NCI-H748 (cell line): ENCODE measurements at regions not wholly inside any gene's neighbourhood (a gene's known extent, or its start where the extent isn't known, plus 50 kb on each side); places are given as distances from the start of the nearest gene placed in this dataset.
"Not testable (repeated sequence)": the region's sequence is repeated elsewhere in the genome, so short reads cannot be mapped to it uniquely, and the experiment has no call there.

ENCODE experiments used
- DNase-seq: peaks from one replicate; lab custom pipeline; 2025; ENCODE audit not compliant: unreplicated experiment; lab: John Stamatoyannopoulos, UW

- DNase-seq, result no peak
Measured at GRCh38 chr20:47982574-47983360, 197.5 kb upstream of the SULF2 start.

- peak; percentile 31 for DNase-seq
Measured at GRCh38 chr20:47981222-47981621, 195.9 kb upstream of the SULF2 start.

GRCh38 chr20:47980336-47981177 is 195.3 kb upstream of the SULF2 start:
- no peak for DNase-seq

GRCh38 chr20:47979361-47980095 is 194.2 kb upstream of the SULF2 start:
- not testable (repeated sequence) for DNase-seq

DNA sequence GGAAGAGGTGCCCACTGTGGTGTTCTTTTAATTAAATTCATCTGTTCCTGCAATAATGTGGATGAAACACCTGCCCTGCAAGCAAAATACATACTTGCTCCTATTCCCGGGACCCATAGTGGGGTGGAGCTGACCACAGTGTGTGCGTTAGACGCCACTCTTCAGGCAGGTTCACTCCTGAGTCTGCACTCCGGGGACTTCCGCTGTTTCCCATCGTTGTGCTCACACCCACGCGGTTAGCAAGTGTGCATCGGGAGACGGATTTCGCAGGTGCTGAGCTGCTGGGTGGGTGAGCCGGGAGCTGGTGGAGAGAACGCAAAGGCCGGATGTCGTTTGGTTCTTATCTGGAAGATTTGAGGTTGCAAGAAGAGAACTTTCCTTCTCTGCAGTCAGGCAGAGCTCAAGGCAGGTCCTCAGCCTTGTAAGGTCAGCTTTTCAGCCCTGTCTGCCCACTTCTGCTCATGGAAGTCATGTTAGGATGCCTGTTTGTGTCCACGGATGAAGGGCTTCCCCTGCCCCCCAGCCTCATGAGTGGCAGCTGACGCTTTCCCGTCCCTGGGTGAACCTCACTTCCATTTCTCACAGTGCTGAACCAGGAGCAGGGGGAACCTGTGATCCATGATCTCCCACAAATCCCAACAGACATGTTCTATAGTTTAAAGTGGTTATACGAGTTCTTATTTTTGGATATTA is 193.3 kb upstream of the SULF2 start:
- not testable (repeated sequence) for DNase-seq

GRCh38 chr20:47977789-47978252 is 192.5 kb upstream of the SULF2 start:
- DNase-seq, result peak; percentile 31

- peak; percentile 79 for DNase-seq
Measured at GRCh38 chr20:47977017-47977788, 191.9 kb upstream of the SULF2 start.

DNA sequence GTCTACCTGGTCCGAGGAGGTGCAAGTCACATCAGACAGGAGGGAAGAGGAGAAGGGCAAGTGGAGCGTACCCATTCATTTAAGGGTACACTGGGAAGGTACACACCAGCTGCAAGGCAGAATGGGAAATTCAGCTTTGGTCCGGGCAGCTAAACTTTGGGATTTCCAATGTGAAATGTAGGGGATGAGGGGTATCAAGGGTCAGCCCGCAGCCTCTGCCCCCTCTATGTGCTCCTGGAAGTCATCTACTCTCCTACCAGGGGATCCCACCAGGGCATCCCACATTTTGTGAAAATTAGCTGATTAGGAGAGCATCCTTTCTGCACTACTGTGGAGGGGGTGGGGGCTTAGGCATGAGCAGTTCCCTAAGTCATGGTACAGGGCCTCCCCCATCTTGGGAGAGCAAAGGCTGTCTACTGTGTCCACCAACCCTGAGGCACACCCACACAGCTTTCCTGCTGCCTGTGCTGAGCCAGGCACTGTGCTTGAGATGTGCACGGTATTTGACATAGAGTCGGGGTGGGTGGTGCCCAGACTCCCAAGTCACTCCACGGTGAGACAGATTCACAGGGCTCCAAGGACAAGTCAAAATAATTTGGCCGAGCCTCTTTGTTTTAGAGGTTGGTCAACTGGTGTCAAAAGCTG is 189.1 kb upstream of the SULF2 start:
- no peak for DNase-seq

- no peak for DNase-seq
Measured at GRCh38 chr20:47973519-47974233, 188.4 kb upstream of the SULF2 start.

DNA sequence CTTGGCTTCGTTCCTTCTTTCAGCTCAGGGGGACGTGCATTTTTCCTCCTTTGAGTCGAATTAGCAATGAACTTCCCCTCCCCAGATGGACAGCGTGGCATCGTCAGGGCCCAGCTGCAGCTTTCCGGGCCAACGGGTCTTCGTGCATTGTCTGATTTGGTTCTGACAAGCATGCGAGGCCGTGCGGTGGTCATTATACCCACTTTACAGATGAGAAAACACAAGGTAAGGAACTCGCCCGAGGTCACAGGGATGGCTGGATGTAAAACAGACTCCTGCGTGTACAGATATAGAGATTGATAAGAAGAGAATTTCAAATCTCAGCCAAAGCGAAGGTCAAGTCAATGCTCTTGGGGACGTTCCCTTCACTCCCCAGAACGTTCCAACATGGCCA is 187.6 kb upstream of the SULF2 start:
- DNase-seq, result no peak

DNA sequence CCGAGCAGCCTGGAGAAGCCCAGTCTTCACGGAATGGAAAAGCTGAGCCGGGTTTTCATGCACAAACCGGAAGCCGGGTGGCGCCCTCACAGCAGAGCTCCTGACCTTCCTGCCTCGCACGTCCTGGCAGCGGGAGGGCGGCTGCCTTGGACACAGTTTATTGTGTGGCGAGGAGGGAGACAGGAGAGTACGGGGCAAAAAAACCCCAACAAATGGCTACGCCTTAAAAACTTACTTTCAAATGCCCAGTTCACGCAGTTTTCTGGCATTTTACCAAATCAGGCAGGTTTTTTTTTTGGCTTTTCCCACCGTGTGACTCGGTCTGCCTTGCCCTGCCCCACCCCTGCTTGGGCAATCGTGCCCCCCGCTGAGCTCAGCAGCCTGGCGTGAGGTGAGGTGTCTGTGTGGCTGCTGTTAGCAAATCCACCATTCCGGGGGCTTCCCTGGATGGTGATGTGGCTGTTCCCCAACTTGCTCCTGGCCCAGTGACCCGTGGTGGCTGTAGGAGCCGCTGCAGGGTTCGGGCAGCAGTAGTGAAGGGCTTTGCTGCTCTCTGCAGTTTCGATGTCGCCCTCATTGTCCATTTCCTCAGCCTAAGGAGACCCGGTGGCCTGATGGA is 187.1 kb upstream of the SULF2 start:
- DNase-seq, result peak; percentile 64

DNA sequence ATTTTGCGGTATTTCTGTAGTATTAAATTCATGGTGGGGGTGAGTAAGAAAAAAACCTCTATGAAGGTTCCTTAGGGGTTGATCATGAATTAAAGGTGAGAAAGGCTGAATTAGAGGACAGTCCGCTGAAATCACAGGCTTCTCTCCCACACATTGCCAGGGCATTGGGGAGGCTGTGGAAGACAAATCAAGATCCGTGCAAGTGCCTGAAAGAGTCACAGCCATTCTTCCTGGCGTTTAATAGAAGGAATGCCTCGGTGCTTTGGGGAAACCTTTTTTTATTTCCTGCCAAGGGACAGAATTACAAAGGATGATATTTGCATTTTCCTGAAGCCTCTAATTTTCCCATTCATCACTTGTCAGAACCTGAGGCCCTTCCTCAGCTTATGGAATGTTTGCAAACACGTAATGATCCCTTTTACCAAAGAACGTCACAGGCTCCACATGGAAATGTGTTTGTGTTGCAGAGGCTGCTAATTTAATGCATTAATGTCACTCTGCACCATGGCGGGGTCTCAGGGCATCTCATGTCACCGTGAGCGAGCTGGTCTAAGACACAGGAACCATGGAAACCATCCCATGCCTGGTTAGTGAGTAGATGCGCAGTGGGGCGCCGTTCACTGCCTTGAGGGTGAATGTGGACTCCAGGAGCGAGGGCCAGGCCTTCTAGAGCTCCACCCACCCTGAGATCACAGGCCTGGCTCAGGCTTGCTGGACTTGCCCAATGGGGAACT is 185.9 kb upstream of the SULF2 start:
- peak; percentile 10 for DNase-seq

- DNase-seq, result no peak
Measured at GRCh38 chr20:47970282-47970903, 185.1 kb upstream of the SULF2 start.

DNA sequence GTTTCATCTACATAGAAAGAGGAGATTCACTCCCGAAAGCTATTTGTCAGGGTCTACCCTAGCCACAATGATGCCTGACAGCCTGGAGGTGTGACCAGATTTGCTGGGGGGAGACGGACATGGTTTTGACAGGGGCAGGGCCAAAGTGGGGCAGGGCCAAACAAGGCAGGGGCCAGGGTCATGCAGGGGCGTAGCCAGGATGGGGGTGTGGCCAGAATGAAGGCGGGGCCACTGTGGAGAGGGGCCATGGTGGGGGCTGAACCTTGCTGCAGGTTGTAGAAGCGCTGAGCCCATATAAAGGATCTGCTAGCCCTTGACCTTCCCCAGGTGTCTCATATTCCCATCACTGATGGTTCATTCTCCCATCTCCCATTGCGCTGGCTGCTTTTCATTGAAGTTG is 184.1 kb upstream of the SULF2 start:
- no peak for DNase-seq

DNA sequence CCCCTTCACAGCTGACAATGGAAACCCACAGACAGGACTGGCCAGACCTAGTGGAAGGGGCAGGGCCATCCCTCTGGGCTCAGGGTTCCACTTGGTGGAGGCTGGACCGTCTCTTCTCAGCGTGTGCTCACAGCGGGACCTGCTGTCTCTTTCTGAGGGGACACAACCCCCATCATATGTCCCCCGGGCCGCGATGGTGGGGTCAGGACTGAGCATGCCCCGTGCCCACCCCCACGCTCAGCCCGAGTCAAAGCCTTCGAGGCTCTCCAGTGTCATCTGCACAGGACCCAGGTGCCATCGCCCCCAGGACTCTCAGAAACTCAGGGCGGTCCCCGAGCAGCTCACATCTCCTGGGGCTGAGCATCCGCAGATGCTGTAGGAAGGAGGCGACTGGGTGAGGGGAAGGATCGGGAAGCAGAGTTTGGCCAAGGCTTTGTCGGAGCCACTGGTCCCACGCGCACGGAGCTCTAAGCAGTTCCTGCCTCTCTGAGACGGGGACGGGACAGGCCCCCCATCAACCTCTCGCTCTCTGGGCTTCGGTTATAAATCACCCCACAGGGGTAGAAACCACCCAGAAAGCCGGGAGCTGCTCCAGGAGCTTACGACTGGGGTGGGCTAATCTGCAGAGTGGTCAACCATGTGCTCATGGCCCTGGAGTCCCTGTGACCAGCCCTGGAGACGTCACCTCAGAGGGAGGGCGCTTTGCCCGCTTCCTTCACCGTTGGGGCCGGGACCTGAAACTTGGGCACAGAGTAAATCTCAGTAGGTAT is 183.4 kb upstream of the SULF2 start:
- no peak for DNase-seq

GRCh38 chr20:47964149-47964548 is 178.9 kb upstream of the SULF2 start:
- DNase-seq, result peak; percentile 85

- DNase-seq, result no peak
Measured at GRCh38 chr20:47963022-47963421, 177.7 kb upstream of the SULF2 start.
